Mononuclear cell (primary cell): ENCODE measurements at regions not wholly inside any gene's neighbourhood (a gene's known extent, or its start where the extent isn't known, plus 50 kb on each side); places are given as distances from the start of the nearest gene placed in this dataset.
"Not testable (repeated sequence)": the region's sequence is repeated elsewhere in the genome, so short reads cannot be mapped to it uniquely, and the experiment has no call there.

ENCODE experiments used
- H3K27me3 ChIP-seq: 2 replicates; pipeline ENCODE4 v1.6.0; 2011; ENCODE audit warnings: low read length, control low read depth; ENCODE audit not compliant: insufficient read depth
- H3K4me1 ChIP-seq: 2 replicates; pipeline ENCODE4 v1.5.1; 2011; ENCODE audit warnings: mild to moderate bottlenecking, low read length, control low read depth; ENCODE audit not compliant: insufficient read depth
- H3K4me3 ChIP-seq: 2 replicates; pipeline ENCODE4 v1.5.1; 2011; ENCODE audit warnings: mild to moderate bottlenecking, low read length, moderate library complexity
- H3K9me3 ChIP-seq: 2 replicates; pipeline ENCODE4 v1.5.1; 2011; ENCODE audit warnings: low read depth, mild to moderate bottlenecking, control low read depth, low read length

GRCh38 chr3:74165211-74165610 is 449.2 kb downstream of the CNTN3 start:
- H3K4me3 ChIP-seq: no peak overlapping the region
- H3K4me1 ChIP-seq: no peaks in the 10 kb centered on the region
- no peaks in the 10 kb centered on the region for H3K9me3 ChIP-seq
- H3K27me3 ChIP-seq: no peaks in the 10 kb centered on the region

GRCh38 chr3:74149466-74149865 is 465.0 kb downstream of the CNTN3 start:
- H3K4me3 ChIP-seq: no peak overlapping the region
- no peaks in the 10 kb centered on the region for H3K9me3 ChIP-seq

GRCh38 chr3:74145277-74145676 is 469.2 kb downstream of the CNTN3 start:
- H3K4me1 ChIP-seq: no peaks in the 10 kb centered on the region
- H3K27me3 ChIP-seq: no peaks in the 10 kb centered on the region
- no peaks in the 10 kb centered on the region for H3K9me3 ChIP-seq
- H3K4me3 ChIP-seq: no peak overlapping the region

More at GRCh38 chr3:74149466-74149865, 465.0 kb downstream of the CNTN3 start:
- Histone ChIP-seq H3K27me3 (no peaks in the 10 kb centered on the region), H3K4me1 (no peaks in the 10 kb centered on the region)

- H3K4me1 ChIP-seq: no peaks in the 10 kb centered on the region
- no peak overlapping the region for H3K4me3 ChIP-seq
- no peaks in the 10 kb centered on the region for H3K27me3 ChIP-seq
- no peaks in the 10 kb centered on the region for H3K9me3 ChIP-seq
Measured at GRCh38 chr3:74139648-74140047, 474.8 kb downstream of the CNTN3 start.

GRCh38 chr3:74137790-74138189 is 476.7 kb downstream of the CNTN3 start:
- no peaks in the 10 kb centered on the region for H3K4me1 ChIP-seq
- no peak overlapping the region for H3K4me3 ChIP-seq
- H3K9me3 ChIP-seq: no peaks in the 10 kb centered on the region
- no peaks in the 10 kb centered on the region for H3K27me3 ChIP-seq

- Histone ChIP-seq H3K27me3 (no peaks in the 10 kb centered on the region), H3K4me3 (no peak overlapping the region), H3K4me1 (no peaks in the 10 kb centered on the region), H3K9me3 (no peaks in the 10 kb centered on the region)
Measured at GRCh38 chr3:74135808-74136207, 478.7 kb downstream of the CNTN3 start.

GRCh38 chr3:74134831-74135230 is 479.6 kb downstream of the CNTN3 start:
- H3K4me3 ChIP-seq: no peak overlapping the region
- H3K4me1 ChIP-seq: no peaks in the 10 kb centered on the region
- H3K27me3 ChIP-seq: no peaks in the 10 kb centered on the region
- H3K9me3 ChIP-seq: no peaks in the 10 kb centered on the region

GRCh38 chr3:74131546-74132328 is 482.7 kb downstream of the CNTN3 start:
- not testable (repeated sequence) for H3K27me3 ChIP-seq, H3K4me3 ChIP-seq, H3K9me3 ChIP-seq, H3K4me1 ChIP-seq

- Histone ChIP-seq H3K4me3 (no peak overlapping the region), H3K4me1 (no peaks in the 10 kb centered on the region), H3K27me3 (no peaks in the 10 kb centered on the region), H3K9me3 (peaks cover 5% of the 10 kb centered on the region)
Measured at GRCh38 chr3:74129611-74130010, 484.8 kb downstream of the CNTN3 start.

- peaks cover 5% of the 10 kb centered on the region for H3K9me3 ChIP-seq
- H3K27me3 ChIP-seq: no peaks in the 10 kb centered on the region
- no peak overlapping the region for H3K4me3 ChIP-seq
- no peaks in the 10 kb centered on the region for H3K4me1 ChIP-seq
Measured at GRCh38 chr3:74129056-74129455, 485.4 kb downstream of the CNTN3 start.

- Histone ChIP-seq H3K27me3 (no peaks in the 10 kb centered on the region), H3K4me3 (no peak overlapping the region), H3K4me1 (no peaks in the 10 kb centered on the region), H3K9me3 (peaks cover 5% of the 10 kb centered on the region)
Measured at GRCh38 chr3:74127256-74127655, 487.2 kb downstream of the CNTN3 start.

GRCh38 chr3:74124782-74125181 is 489.7 kb downstream of the CNTN3 start:
- Histone ChIP-seq H3K4me1 (no peaks in the 10 kb centered on the region), H3K27me3 (no peaks in the 10 kb centered on the region), H3K9me3 (peaks cover 5% of the 10 kb centered on the region), H3K4me3 (no peak overlapping the region)

GRCh38 chr3:74122281-74122680 is 492.2 kb downstream of the CNTN3 start:
- no peak overlapping the region for H3K4me3 ChIP-seq
- peaks cover 10% of the 10 kb centered on the region for H3K9me3 ChIP-seq
- H3K4me1 ChIP-seq: no peaks in the 10 kb centered on the region
- no peaks in the 10 kb centered on the region for H3K27me3 ChIP-seq

- Histone ChIP-seq H3K9me3 (peaks cover 6% of the 10 kb centered on the region), H3K27me3 (no peaks in the 10 kb centered on the region), H3K4me3 (no peak overlapping the region), H3K4me1 (no peaks in the 10 kb centered on the region)
Measured at GRCh38 chr3:74121761-74122160, 492.7 kb downstream of the CNTN3 start.

GRCh38 chr3:74119221-74119620 is 494.5 kb upstream of the PDZRN3 start:
- Histone ChIP-seq H3K4me3 (no peak overlapping the region), H3K4me1 (no peaks in the 10 kb centered on the region), H3K27me3 (no peaks in the 10 kb centered on the region), H3K9me3 (peaks cover 6% of the 10 kb centered on the region)

GRCh38 chr3:74115906-74116305 is 491.2 kb upstream of the PDZRN3 start:
- no peak overlapping the region for H3K4me3 ChIP-seq
- H3K27me3 ChIP-seq: no peaks in the 10 kb centered on the region
- no peaks in the 10 kb centered on the region for H3K4me1 ChIP-seq
- peaks cover 6% of the 10 kb centered on the region for H3K9me3 ChIP-seq
